ENCODE measurements at regions not wholly inside any gene's neighbourhood (a gene's known extent, or its start where the extent isn't known, plus 50 kb on each side); places are given as distances from the start of the nearest gene placed in this dataset.
"Not testable (repeated sequence)": the region's sequence is repeated elsewhere in the genome, so short reads cannot be mapped to it uniquely, and the experiment has no call there.

- Histone ChIP-seq H3K4me3 (no peak overlapping the region), H3K27ac (no peak overlapping the region), H3K4me1 (replicated peaks in 1 of 2) (no peaks in the 10 kb centered on the region)
- no peak for ATAC-seq (replicated peaks in 6 of 8)
- 17 to 100% (median 56%) methylated on average over 1 to 2 of the region's 2 CpGs; no CpG with 5 or more reads in 4 of the 10 experiments for WGBS, 10 experiments
- in situ Hi-C loops (cut with MboI; ENCODE audit: low pct_unique_long_range_greater_than_20kb in 2 of 9, low sequenced_read_pairs in 9 of 9, unreplicated experiment in 9 of 9) = loop anchor here in 1 of 9 experiments (25.0 kb wide), 1 partner anchor 107 kb away; no protein-coding TSS in a partner anchor
Observed at GRCh38 chr9:104319198-104319597, 184.9 kb upstream of the OR13F1 start.

DNA sequence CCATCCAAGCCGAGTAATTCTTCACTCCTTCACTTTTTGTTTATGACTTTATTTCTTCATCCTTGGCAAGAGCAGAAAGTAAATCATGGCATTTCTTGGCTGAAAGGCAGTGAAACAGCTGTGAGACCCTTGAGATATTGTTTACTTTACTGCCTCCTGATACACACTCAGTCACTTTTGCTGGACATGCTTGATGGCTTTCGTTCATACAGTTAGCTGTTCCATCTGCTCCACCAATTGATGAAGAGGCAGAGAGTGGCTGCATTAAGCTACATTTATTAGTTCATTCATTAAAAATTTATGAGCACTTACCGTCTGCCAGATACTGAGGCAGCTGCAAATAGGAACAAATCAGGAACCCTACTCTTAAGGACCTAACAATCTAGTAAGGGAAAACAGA is 184.4 kb upstream of the OR13F1 start:
- H3K4me3 ChIP-seq = no peak overlapping the region
- in situ Hi-C loops (cut with MboI; ENCODE audit: low pct_unique_long_range_greater_than_20kb in 2 of 9, low sequenced_read_pairs in 9 of 9, unreplicated experiment in 9 of 9) = loop anchor here in 1 of 9 experiments (25.0 kb wide), 1 partner anchor 107 kb away; no protein-coding TSS in a partner anchor
- no peaks in the 10 kb centered on the region for H3K4me1 ChIP-seq (replicated peaks in 1 of 2)
- 8 to 100% (median 54%) methylated on average over 1 to 3 of the region's 3 CpGs; no CpG with 5 or more reads in 1 of the 10 experiments for whole genome bisulfite sequencing, 10 experiments
- H3K27ac ChIP-seq = no peak overlapping the region
- ATAC-seq (replicated peaks in 6 of 8) = peak in 5 of 8 experiments; percentile 32 to 66 (median 53)

DNA sequence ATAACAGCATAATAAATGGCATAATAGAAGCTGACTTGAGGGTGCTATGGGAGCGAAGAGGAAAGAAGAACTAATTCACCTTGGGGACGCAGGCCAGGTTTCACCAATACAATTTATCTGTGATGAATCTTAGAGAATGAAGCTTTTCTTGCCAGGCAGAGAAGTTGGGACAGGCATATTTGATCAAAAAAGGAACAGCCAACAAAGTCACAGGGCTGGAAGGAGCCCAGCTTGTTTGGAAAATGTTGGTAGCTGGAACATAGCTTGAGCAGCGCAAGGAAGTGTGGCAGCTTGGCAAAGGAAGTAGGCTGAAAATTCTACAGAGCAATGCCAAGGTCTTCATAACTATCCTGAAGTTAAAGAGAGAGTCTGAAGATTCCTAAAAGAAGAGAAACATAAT is 181.5 kb upstream of the OR13F1 start:
- no peak overlapping the region for H3K4me3 ChIP-seq
- no peaks in the 10 kb centered on the region for H3K4me1 ChIP-seq (replicated peaks in 1 of 2)
- in situ Hi-C loops (cut with MboI; ENCODE audit: low pct_unique_long_range_greater_than_20kb in 2 of 9, low sequenced_read_pairs in 9 of 9, unreplicated experiment in 9 of 9) = loop anchor here in 1 of 9 experiments (25.0 kb wide), 1 partner anchor 110 kb away; no protein-coding TSS in a partner anchor
- H3K27ac ChIP-seq = no peak overlapping the region
- WGBS, 10 experiments = 14 to 100% (median 88%) methylated on average over 1 to 3 of the region's 3 CpGs; no CpG with 5 or more reads in 2 of the 10 experiments
- ATAC-seq (replicated peaks in 6 of 8) = no peak

GRCh38 chr9:104323967-104324694 is 179.9 kb upstream of the OR13F1 start:
- H3K4me1 ChIP-seq (replicated peaks in 1 of 2); ATAC-seq (replicated peaks in 6 of 8); H3K27ac ChIP-seq; H3K4me3 ChIP-seq: not testable (repeated sequence)
- WGBS, 10 experiments = 33 to 100% (median 78%) methylated on average over 1 to 2 of the region's 2 CpGs; no CpG with 5 or more reads in 2 of the 10 experiments
- in situ Hi-C loops (cut with MboI; ENCODE audit: low pct_unique_long_range_greater_than_20kb in 2 of 9, low sequenced_read_pairs in 9 of 9, unreplicated experiment in 9 of 9) = loop anchor here in 1 of 9 experiments (25.0 kb wide), 1 partner anchor 112 kb away; no protein-coding TSS in a partner anchor

DNA sequence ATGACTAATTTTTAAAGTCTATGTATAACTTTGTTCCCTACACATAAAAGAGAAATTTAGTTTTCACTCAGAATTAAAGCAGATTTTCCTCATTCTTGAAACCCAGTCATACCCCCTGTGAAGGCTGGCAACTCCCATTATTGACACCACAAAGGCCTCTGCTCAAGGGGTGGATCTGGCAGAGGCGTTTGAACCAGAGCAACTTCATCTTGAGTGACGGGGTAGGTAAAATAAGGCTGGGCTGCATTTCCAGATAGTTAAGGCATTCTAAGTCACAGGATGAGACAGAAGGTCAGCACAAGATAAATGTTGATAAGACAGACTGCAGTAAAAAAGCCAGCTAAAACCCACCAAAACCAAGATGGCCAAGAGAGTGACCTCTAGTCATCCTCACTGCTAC is 177.2 kb upstream of the OR13F1 start:
- in situ Hi-C loops (cut with MboI; ENCODE audit: low pct_unique_long_range_greater_than_20kb in 2 of 9, low sequenced_read_pairs in 9 of 9, unreplicated experiment in 9 of 9) = no loop called here
- 74 to 100% (median 85%) methylated on average over 1 to 2 of the region's 2 CpGs; no CpG with 5 or more reads in 5 of the 10 experiments for WGBS, 10 experiments
- H3K4me1 ChIP-seq (replicated peaks in 1 of 2) = no peaks in the 10 kb centered on the region
- ATAC-seq (replicated peaks in 6 of 8) = no peak
- no peak overlapping the region for H3K4me3 ChIP-seq
- H3K27ac ChIP-seq = no peak overlapping the region

- no peaks in the 10 kb centered on the region for H3K4me1 ChIP-seq (replicated peaks in 1 of 2)
- H3K27ac ChIP-seq = no peak overlapping the region
- H3K4me3 ChIP-seq = no peak overlapping the region
- in situ Hi-C loops (cut with MboI; ENCODE audit: low pct_unique_long_range_greater_than_20kb in 2 of 9, low sequenced_read_pairs in 9 of 9, unreplicated experiment in 9 of 9) = no loop called here
- ATAC-seq (replicated peaks in 6 of 8) = no peak
- 0 to 94% (median 83%) methylated on average over 1 to 17 of the region's 18 CpGs for WGBS, 10 experiments
Observed at GRCh38 chr9:104329245-104329644, 174.8 kb upstream of the OR13F1 start.

DNA sequence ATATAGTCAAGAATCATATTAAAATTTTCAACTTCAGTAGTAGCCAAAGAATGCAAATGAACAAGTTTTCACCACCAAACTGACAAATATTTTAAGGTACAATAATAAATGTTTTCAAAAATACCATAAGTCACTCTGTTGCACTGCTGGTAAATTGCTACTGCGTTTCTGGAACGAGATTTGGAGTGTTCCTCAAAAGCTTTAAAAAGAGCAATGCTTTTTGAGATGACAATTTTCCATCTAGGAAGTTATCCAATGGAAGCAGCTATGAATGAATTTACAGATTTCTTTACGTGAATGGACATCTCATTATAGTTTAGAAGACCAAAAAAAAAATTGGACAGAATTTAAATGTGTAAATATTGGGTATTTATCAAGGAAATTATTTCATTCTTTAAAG is 173.2 kb upstream of the OR13F1 start:
- Histone ChIP-seq H3K27ac (no peak overlapping the region), H3K4me3 (no peak overlapping the region), H3K4me1 (replicated peaks in 1 of 2) (no peaks in the 10 kb centered on the region)
- ATAC-seq (replicated peaks in 6 of 8) = no peak
- 0 to 100% (median 75%) methylated on average over 2 to 3 of the region's 3 CpGs for WGBS, 10 experiments
- in situ Hi-C loops (cut with MboI; ENCODE audit: low pct_unique_long_range_greater_than_20kb in 2 of 9, low sequenced_read_pairs in 9 of 9, unreplicated experiment in 9 of 9) = no loop called here

DNA sequence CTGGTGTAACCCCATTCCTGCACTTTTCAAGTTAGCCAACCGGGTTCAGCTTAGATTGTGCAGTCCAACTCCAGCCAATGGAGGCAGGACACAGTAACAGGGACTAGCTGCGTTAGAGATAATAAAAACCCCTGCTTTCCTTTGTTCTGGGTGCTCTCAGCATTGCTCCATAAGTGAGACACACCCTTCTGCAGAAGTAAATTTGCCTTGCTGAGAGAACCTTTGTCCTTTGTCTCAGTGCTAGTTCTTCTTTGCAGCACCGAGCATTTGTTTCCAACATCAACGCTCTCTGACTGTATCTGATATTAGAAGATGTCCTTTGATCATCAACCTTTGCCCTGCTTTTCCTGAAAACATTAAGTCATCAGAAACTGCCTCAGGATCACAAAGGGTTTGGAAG is 169.5 kb upstream of the OR13F1 start:
- in situ Hi-C loops (cut with MboI; ENCODE audit: low pct_unique_long_range_greater_than_20kb in 2 of 9, low sequenced_read_pairs in 9 of 9, unreplicated experiment in 9 of 9) = no loop called here
- no peaks in the 10 kb centered on the region for H3K4me1 ChIP-seq (replicated peaks in 1 of 2)
- ATAC-seq (replicated peaks in 6 of 8) = no peak
- no peak overlapping the region for H3K4me3 ChIP-seq
- 10 to 88% (median 63%) methylated on average over 2 to 4 of the region's 4 CpGs; no CpG with 5 or more reads in 3 of the 10 experiments for WGBS, 10 experiments
- H3K27ac ChIP-seq = no peak overlapping the region

- in situ Hi-C loops (cut with MboI; ENCODE audit: low pct_unique_long_range_greater_than_20kb in 2 of 9, low sequenced_read_pairs in 9 of 9, unreplicated experiment in 9 of 9) = no loop called here
- peak in 2 of 8 experiments; percentile 77 to 83 for ATAC-seq (replicated peaks in 6 of 8)
- H3K4me3 ChIP-seq = no peak overlapping the region
- no peaks in the 10 kb centered on the region for H3K4me1 ChIP-seq (replicated peaks in 1 of 2)
- H3K27ac ChIP-seq = no peak overlapping the region
Observed at GRCh38 chr9:104339692-104340091, 164.4 kb upstream of the OR13F1 start.

DNA sequence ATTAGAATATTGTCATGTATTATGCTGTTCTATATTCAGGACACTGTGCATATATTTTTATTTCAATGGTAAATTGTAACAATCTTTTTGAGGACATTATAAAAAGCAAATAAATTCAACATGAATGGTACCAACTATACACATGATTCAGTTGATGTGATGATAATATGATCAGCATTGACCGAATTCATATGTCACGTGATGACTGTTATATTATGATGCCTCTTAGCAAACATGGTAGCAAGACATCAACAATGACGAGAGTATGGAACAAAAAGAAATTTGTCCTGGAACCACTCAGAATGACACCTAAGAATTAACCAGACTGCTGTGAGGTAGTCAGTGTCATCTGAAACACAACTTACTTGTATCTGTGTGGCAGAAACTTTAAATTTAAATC is 161.5 kb upstream of the OR13F1 start:
- in situ Hi-C loops (cut with MboI; ENCODE audit: low pct_unique_long_range_greater_than_20kb in 2 of 9, low sequenced_read_pairs in 9 of 9, unreplicated experiment in 9 of 9) = no loop called here
- Histone ChIP-seq H3K4me3 (no peak overlapping the region), H3K27ac (no peak overlapping the region), H3K4me1 (replicated peaks in 1 of 2) (no peaks in the 10 kb centered on the region)
- ATAC-seq (replicated peaks in 6 of 8) = no peak
- 0 to 97% (median 90%) methylated on average over 2 to 3 of the region's 3 CpGs; no CpG with 5 or more reads in 1 of the 10 experiments for WGBS, 10 experiments

GRCh38 chr9:104345061-104345460 is 159.0 kb upstream of the OR13F1 start:
- Histone ChIP-seq H3K27ac (no peak overlapping the region), H3K4me3 (no peak overlapping the region), H3K4me1 (replicated peaks in 1 of 2) (no peaks in the 10 kb centered on the region)
- in situ Hi-C loops (cut with MboI; ENCODE audit: low pct_unique_long_range_greater_than_20kb in 2 of 9, low sequenced_read_pairs in 9 of 9, unreplicated experiment in 9 of 9) = no loop called here
- ATAC-seq (replicated peaks in 6 of 8) = no peak
- WGBS, 10 experiments = 0 to 92% (median 66%) methylated on average over 1 to 3 of the region's 3 CpGs

GRCh38 chr9:104350541-104350940 is 153.5 kb upstream of the OR13F1 start:
- in situ Hi-C loops (cut with MboI; ENCODE audit: low pct_unique_long_range_greater_than_20kb in 2 of 9, low sequenced_read_pairs in 9 of 9, unreplicated experiment in 9 of 9) = no loop called here
- no peak for ATAC-seq (replicated peaks in 6 of 8)
- Histone ChIP-seq H3K4me1 (replicated peaks in 1 of 2) (no peaks in the 10 kb centered on the region), H3K4me3 (no peak overlapping the region), H3K27ac (no peak overlapping the region)
- 5 to 100% (median 80%) methylated on average over 1 to 5 of the region's 5 CpGs for WGBS, 10 experiments

- WGBS, 10 experiments = 0 to 95% (median 73%) methylated on average over 1 to 3 of the region's 3 CpGs
- H3K4me1 ChIP-seq (replicated peaks in 1 of 2) = no peaks in the 10 kb centered on the region
- ATAC-seq (replicated peaks in 6 of 8) = no peak
- no peak overlapping the region for H3K27ac ChIP-seq
- no peak overlapping the region for H3K4me3 ChIP-seq
- in situ Hi-C loops (cut with MboI; ENCODE audit: low pct_unique_long_range_greater_than_20kb in 2 of 9, low sequenced_read_pairs in 9 of 9, unreplicated experiment in 9 of 9) = no loop called here
Observed at GRCh38 chr9:104351726-104352125, 152.3 kb upstream of the OR13F1 start.

GRCh38 chr9:104361207-104361606 is 142.9 kb upstream of the OR13F1 start:
- WGBS, 10 experiments = 50 to 100% (median 87%) methylated on average over 2 to 11 of the region's 11 CpGs; no CpG with 5 or more reads in 4 of the 10 experiments
- Histone ChIP-seq H3K4me3 (no peak overlapping the region), H3K4me1 (replicated peaks in 1 of 2) (no peaks in the 10 kb centered on the region), H3K27ac (no peak overlapping the region)
- in situ Hi-C loops (cut with MboI; ENCODE audit: low pct_unique_long_range_greater_than_20kb in 2 of 9, low sequenced_read_pairs in 9 of 9, unreplicated experiment in 9 of 9) = no loop called here
- no peak for ATAC-seq (replicated peaks in 6 of 8)
